SK-N-SH (cell line): ENCODE measurements at regions not wholly inside any gene's neighbourhood (a gene's known extent, or its start where the extent isn't known, plus 50 kb on each side); places are given as distances from the start of the nearest gene placed in this dataset.

Source experiments
- CTCF ChIA-PET: fragments of 300-600, 350-600 bp; formaldehyde crosslinking; extraction: SDS; loops from one replicate; lab custom pipeline; 2021; lab: Yijun Ruan, JAX
- POLR2A ChIA-PET: fragments of 350-600 bp; sonication (Branson Sonifier 250); formaldehyde crosslinking; extraction: SDS; loops from one replicate; lab custom pipeline; 2020; ENCODE audit warnings: antibody characterized with exemption, inconsistent platforms; lab: Yijun Ruan, JAX
- DNase-seq: peaks from one replicate; pipeline ENCODE4 v3.0.0; 2012
- H2AFZ ChIP-seq: fragments of 200-600 bp; sonication (generic); 2 replicates; pipeline ENCODE4 v1.8.1; 2016; ENCODE audit warnings: antibody characterized with exemption, mild to moderate bottlenecking, low read depth
- H3F3A ChIP-seq: fragments of 200-600 bp; sonication (generic); replicated peaks from 2 replicates; pipeline ENCODE3; 2016; ENCODE audit warnings: antibody characterized with exemption, mild to moderate bottlenecking; ENCODE audit not compliant: insufficient read depth
- H3K27ac ChIP-seq, 2 experiments: fragments of 200-500 bp in 1 of 2; fragments of 200-600 bp in 1 of 2; sonication (Bioruptor generic) in 1 of 2; sonication (generic), shearing (Covaris generic) in 1 of 2; 2 replicates each; pipeline versions ENCODE4 v1.5.1 to v1.6.1; 2014 to 2016; ENCODE audit warnings: low read depth in 2 of 2, inconsistent platforms in 1 of 2, low read length in 1 of 2, mild to moderate bottlenecking in 1 of 2, mixed read lengths in 1 of 2
- H3K27me3 ChIP-seq: fragments of 200-600 bp; sonication (generic), shearing (Covaris generic); 2 replicates; pipeline ENCODE4 v1.6.1; 2016; ENCODE audit warnings: mixed run types; ENCODE audit not compliant: insufficient read depth
- H3K36me3 ChIP-seq, 2 experiments: fragments of 200-500 bp in 1 of 2; fragments of 200-600 bp in 1 of 2; sonication (Bioruptor generic) in 1 of 2; sonication (generic) in 1 of 2; replicated peaks in 1 of 2; 2 replicates each; pipeline versions ENCODE3 to v1.5.1; 2014 to 2016; ENCODE audit warnings: low read length in 1 of 2, mild to moderate bottlenecking in 1 of 2; ENCODE audit not compliant: insufficient read depth in 2 of 2, control insufficient read depth in 1 of 2
- H3K4me1 ChIP-seq, 2 experiments: fragments of 200-500 bp in 1 of 2; fragments of 200-600 bp in 1 of 2; sonication (Bioruptor generic) in 1 of 2; sonication (generic), shearing (Covaris generic) in 1 of 2; 2 replicates each; pipeline versions ENCODE4 v1.5.1 to v1.6.1; 2014 to 2016; ENCODE audit warnings: low read depth in 1 of 2, low read length in 1 of 2, mixed run types in 1 of 2; ENCODE audit not compliant: insufficient read depth in 2 of 2, control insufficient read depth in 1 of 2
- H3K4me2 ChIP-seq: fragments of 200-600 bp; sonication (generic), shearing (Covaris generic); 2 replicates; pipeline ENCODE4 v1.6.1; 2017; ENCODE audit warnings: mixed run types
- H3K4me3 ChIP-seq, 2 experiments: fragments of 200-500 bp in 1 of 2; fragments of 200-600 bp in 1 of 2; sonication (Bioruptor generic) in 1 of 2; sonication (generic), shearing (Covaris generic) in 1 of 2; 2 replicates each; pipeline versions ENCODE4 v1.5.1 to v1.8.1; 2014 to 2016; ENCODE audit warnings: low read depth in 2 of 2, inconsistent platforms in 1 of 2, low read length in 1 of 2, mild to moderate bottlenecking in 1 of 2, mixed read lengths in 1 of 2, moderate library complexity in 1 of 2
- H3K79me2 ChIP-seq: fragments of 200-600 bp; sonication (generic); 2 replicates; pipeline ENCODE4 v1.8.1; 2017; ENCODE audit warnings: mild to moderate bottlenecking; ENCODE audit not compliant: insufficient read depth
- H3K9ac ChIP-seq: fragments of 200-600 bp; sonication (generic); 2 replicates; pipeline ENCODE4 v1.6.1; 2017; ENCODE audit warnings: mixed run types
- H3K9me2 ChIP-seq: fragments of 200-600 bp; sonication (generic); 2 replicates; pipeline ENCODE4 v1.6.1; 2017; ENCODE audit warnings: mixed run types
- H3K9me3 ChIP-seq: fragments of 200-600 bp; sonication (generic); 2 replicates; pipeline ENCODE4 v1.6.1; 2017; ENCODE audit warnings: mixed run types, mild to moderate bottlenecking, moderate library complexity
- H4K20me1 ChIP-seq: fragments of 200-600 bp; sonication (generic); 2 replicates; pipeline ENCODE4 v1.6.1; 2017; ENCODE audit warnings: mild to moderate bottlenecking, mixed run types; ENCODE audit not compliant: insufficient read depth
- CTCF ChIP-seq: fragments of 200-600 bp; sonication (generic); IDR thresholded peaks from 2 replicates; pipeline ENCODE4 v1.6.1; 2017; ENCODE audit warnings: antibody characterized with exemption, mild to moderate bottlenecking, moderate library complexity
- ELF1 ChIP-seq: IDR thresholded peaks from 2 replicates; pipeline ENCODE4 v1.4.0; 2012
- FOSL2 ChIP-seq: IDR thresholded peaks from 2 replicates; pipeline ENCODE4 v1.4.0; 2012; ENCODE audit warnings: low read depth, mild to moderate bottlenecking, moderate library complexity, borderline replicate concordance
- GATA2 ChIP-seq: sonication (generic); formaldehyde crosslinking; IDR thresholded peaks from 2 replicates; pipeline ENCODE4 v1.5.0; 2020; ENCODE audit warnings: mild to moderate bottlenecking, missing genetic modification reagents
- MAX ChIP-seq: IDR thresholded peaks from 2 replicates; pipeline ENCODE4 v1.4.0; 2012; ENCODE audit warnings: low read depth
- MEF2A ChIP-seq: IDR thresholded peaks from 2 replicates; pipeline ENCODE4 v1.4.0; 2012; ENCODE audit warnings: low read depth, borderline replicate concordance
- MXI1 ChIP-seq: IDR thresholded peaks from 2 replicates; pipeline ENCODE4 v1.6.1; 2012; ENCODE audit warnings: mild to moderate bottlenecking, low read depth, low read length, improper control_type of control experiment
- NFIC ChIP-seq: IDR thresholded peaks from 2 replicates; pipeline ENCODE4 v1.4.0; 2012; ENCODE audit warnings: borderline replicate concordance
- NRF1 ChIP-seq: IDR thresholded peaks from 2 replicates; pipeline ENCODE4 v1.6.1; 2012; ENCODE audit warnings: low read depth, mild to moderate bottlenecking, low read length
- RAD21 ChIP-seq: IDR thresholded peaks from 2 replicates; pipeline ENCODE4 v1.6.1; 2012; ENCODE audit warnings: mild to moderate bottlenecking, low read length
- RCOR1 ChIP-seq: fragments of 150-350 bp; IDR thresholded peaks from 2 replicates; pipeline ENCODE4 v1.6.1; 2017; ENCODE audit warnings: antibody characterized with exemption, low read length
- RFX5 ChIP-seq: IDR thresholded peaks from 2 replicates; pipeline ENCODE4 v1.6.1; 2012; ENCODE audit warnings: mild to moderate bottlenecking, improper control_type of control experiment, low read length
- SIN3A ChIP-seq: IDR thresholded peaks from 2 replicates; pipeline ENCODE4 v1.6.1; 2012; ENCODE audit warnings: low read depth, mild to moderate bottlenecking, low read length, moderate library complexity, borderline replicate concordance
- TCF12 ChIP-seq: IDR thresholded peaks from 2 replicates; pipeline ENCODE4 v1.4.0; 2012
- TEAD4 ChIP-seq: IDR thresholded peaks from 2 replicates; pipeline ENCODE4 v1.4.0; 2012; ENCODE audit warnings: mild to moderate bottlenecking, borderline replicate concordance; ENCODE audit not compliant: insufficient read depth
- USF1 ChIP-seq: IDR thresholded peaks from 2 replicates; pipeline ENCODE4 v1.4.0; 2012; ENCODE audit warnings: low read depth, borderline replicate concordance
- WGBS: methylation state at CpG from one replicate; pipeline ENCODE4 v1.1.6; 2017; ENCODE audit warnings: low lambda C conversion rate; 5-methylcytosine and 5-hydroxymethylcytosine counted together
- TF ChIP-seq, protein P1 (sequence below): fragments of 150-350 bp; IDR thresholded peaks from 2 replicates; pipeline ENCODE4 v1.6.1; 2016; ENCODE audit warnings: mild to moderate bottlenecking, low read depth, low read length
- TF ChIP-seq, protein P2 (sequence below): IDR thresholded peaks from 2 replicates; pipeline ENCODE4; 2012

- Histone ChIP-seq H3K4me2 (no peak overlapping the region), H3K9me3 (no peaks in the 10 kb centered on the region), H3K9ac (no peak overlapping the region), H4K20me1 (no peaks in the 10 kb centered on the region), H3K4me3 (no peak overlapping the region), H3K79me2 (no peaks in the 10 kb centered on the region), H2AFZ (no peak overlapping the region), H3F3A (no peaks in the 10 kb centered on the region), H3K36me3 (no peaks in the 10 kb centered on the region), H3K27ac (no peak overlapping the region), H3K9me2 (no peaks in the 10 kb centered on the region), H3K27me3 (no peaks in the 10 kb centered on the region), H3K4me1 (no peaks in the 10 kb centered on the region; a peak in 1 of 4 replicates)
- TF ChIP-seq NFIC, result no peak
- TF ChIP-seq CTCF, result no peak
- no peak for TF ChIP-seq RAD21
- TF ChIP-seq FOSL2, result no peak
- no peak for TF ChIP-seq RFX5
- TF ChIP-seq RCOR1, result no peak
- no peak for TF ChIP-seq SIN3A
- no peak for TF ChIP-seq NRF1
- no peak for TF ChIP-seq MAX
- TF ChIP-seq TEAD4, result no peak
- TF ChIP-seq MXI1, result no peak
- TF ChIP-seq ELF1, result no peak
- TF ChIP-seq TCF12, result no peak
- TF ChIP-seq, protein P1, sequence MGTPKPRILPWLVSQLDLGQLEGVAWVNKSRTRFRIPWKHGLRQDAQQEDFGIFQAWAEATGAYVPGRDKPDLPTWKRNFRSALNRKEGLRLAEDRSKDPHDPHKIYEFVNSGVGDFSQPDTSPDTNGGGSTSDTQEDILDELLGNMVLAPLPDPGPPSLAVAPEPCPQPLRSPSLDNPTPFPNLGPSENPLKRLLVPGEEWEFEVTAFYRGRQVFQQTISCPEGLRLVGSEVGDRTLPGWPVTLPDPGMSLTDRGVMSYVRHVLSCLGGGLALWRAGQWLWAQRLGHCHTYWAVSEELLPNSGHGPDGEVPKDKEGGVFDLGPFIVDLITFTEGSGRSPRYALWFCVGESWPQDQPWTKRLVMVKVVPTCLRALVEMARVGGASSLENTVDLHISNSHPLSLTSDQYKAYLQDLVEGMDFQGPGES, result no peak
- no peak for TF ChIP-seq GATA2 (CRISPR knock-in tag)
- WGBS, result 12% methylated on average over 1 of the region's 1 CpG
- no peak for DNase-seq
- POLR2A ChIA-PET, result no interaction called here
- CTCF ChIA-PET, result no interaction called here
These were observed 473.4 kb upstream of the GNPDA2 start for GRCh38 chr4:45199736-45200135.

- ChIA-PET POLR2A (no interaction called here), CTCF (no interaction called here)
- Histone ChIP-seq H2AFZ (no peak overlapping the region), H3K9me3 (no peaks in the 10 kb centered on the region), H3K9me2 (0 out of 2 replicates have a peak, but pooled peaks cover 2% of the 10 kb centered on the region), H3K27ac (no peak overlapping the region), H3F3A (no peaks in the 10 kb centered on the region), H3K79me2 (no peaks in the 10 kb centered on the region), H3K36me3 (no peaks in the 10 kb centered on the region), H3K9ac (no peak overlapping the region), H3K4me2 (no peak overlapping the region), H3K27me3 (no peaks in the 10 kb centered on the region), H4K20me1 (no peaks in the 10 kb centered on the region), H3K4me3 (no peak overlapping the region), H3K4me1 (no peaks in the 10 kb centered on the region)
- TF ChIP-seq MEF2A (no peak), USF1 (no peak), GATA2 (CRISPR knock-in tag) (no peak)
- TF ChIP-seq, protein P2, sequence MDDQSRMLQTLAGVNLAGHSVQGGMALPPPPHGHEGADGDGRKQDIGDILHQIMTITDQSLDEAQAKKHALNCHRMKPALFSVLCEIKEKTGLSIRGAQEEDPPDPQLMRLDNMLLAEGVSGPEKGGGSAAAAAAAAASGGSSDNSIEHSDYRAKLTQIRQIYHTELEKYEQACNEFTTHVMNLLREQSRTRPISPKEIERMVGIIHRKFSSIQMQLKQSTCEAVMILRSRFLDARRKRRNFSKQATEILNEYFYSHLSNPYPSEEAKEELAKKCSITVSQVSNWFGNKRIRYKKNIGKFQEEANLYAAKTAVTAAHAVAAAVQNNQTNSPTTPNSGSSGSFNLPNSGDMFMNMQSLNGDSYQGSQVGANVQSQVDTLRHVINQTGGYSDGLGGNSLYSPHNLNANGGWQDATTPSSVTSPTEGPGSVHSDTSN, result no peak
- DNase-seq, result no peak
- WGBS, result 17% methylated on average over 2 of the region's 2 CpGs
These were observed 462.1 kb upstream of the GNPDA2 start for GRCh38 chr4:45188501-45188900.
